Osteoblast (primary cell): ENCODE measurements at regions not wholly inside any gene's neighbourhood (a gene's known extent, or its start where the extent isn't known, plus 50 kb on each side); places are given as distances from the start of the nearest gene placed in this dataset.
A peak's percentile ranks its signal among the peaks of the same experiment; 100 is the strongest.

Source experiments
- DNase-seq: peaks from one replicate; pipeline ENCODE4 v3.0.0; 2011; ENCODE audit warnings: low spot score, mixed read lengths; ENCODE audit not compliant: insufficient read length; ENCODE audit errors: missing footprints
- H2AFZ ChIP-seq: 2 replicates; pipeline ENCODE4 v1.6.0; 2011; ENCODE audit warnings: mild to moderate bottlenecking, low read length
- H3K27ac ChIP-seq: 2 replicates; pipeline ENCODE4 v1.5.1; 2011; ENCODE audit warnings: mild to moderate bottlenecking, low read depth, low read length, moderate library complexity
- H3K27me3 ChIP-seq: 2 replicates; pipeline ENCODE4 v1.6.0; 2012; ENCODE audit warnings: mild to moderate bottlenecking, control low read depth, inconsistent platforms, low read length, moderate library complexity; ENCODE audit not compliant: insufficient read depth
- H3K36me3 ChIP-seq: 2 replicates; pipeline ENCODE4 v1.5.1; 2011; ENCODE audit warnings: mild to moderate bottlenecking, low read length, control low read depth, moderate library complexity; ENCODE audit not compliant: insufficient read depth
- H3K4me1 ChIP-seq: 2 replicates; pipeline ENCODE4 v1.5.1; 2011; ENCODE audit warnings: mild to moderate bottlenecking, low read length, control low read depth, moderate library complexity; ENCODE audit not compliant: insufficient read depth
- H3K4me2 ChIP-seq: 2 replicates; pipeline ENCODE4 v1.6.0; 2011; ENCODE audit warnings: mild to moderate bottlenecking, low read length; ENCODE audit not compliant: insufficient read depth
- H3K4me3 ChIP-seq: fragments of 200-600 bp; sonication (generic); 3 replicates; pipeline ENCODE4 v1.5.1; 2012; ENCODE audit warnings: mild to moderate bottlenecking, low read length, inconsistent platforms; ENCODE audit not compliant: insufficient read depth
- H3K79me2 ChIP-seq: 2 replicates; pipeline ENCODE4 v1.6.0; 2012; ENCODE audit warnings: mild to moderate bottlenecking, low read length, control low read depth, inconsistent platforms; ENCODE audit not compliant: insufficient read depth
- H3K9me3 ChIP-seq: 2 replicates; pipeline ENCODE4 v1.5.1; 2011; ENCODE audit warnings: low read depth, low read length, control low read depth
- H4K20me1 ChIP-seq: 2 replicates; pipeline ENCODE4 v1.6.0; 2012; ENCODE audit warnings: mild to moderate bottlenecking, low read length, control low read depth; ENCODE audit not compliant: insufficient read depth
- TF ChIP-seq, protein P1 (sequence below): IDR thresholded peaks from 2 replicates; pipeline ENCODE4 v1.5.1; 2011; ENCODE audit warnings: mild to moderate bottlenecking, low read depth, low read length, moderate library complexity; ENCODE audit errors: extremely low read depth

DNA sequence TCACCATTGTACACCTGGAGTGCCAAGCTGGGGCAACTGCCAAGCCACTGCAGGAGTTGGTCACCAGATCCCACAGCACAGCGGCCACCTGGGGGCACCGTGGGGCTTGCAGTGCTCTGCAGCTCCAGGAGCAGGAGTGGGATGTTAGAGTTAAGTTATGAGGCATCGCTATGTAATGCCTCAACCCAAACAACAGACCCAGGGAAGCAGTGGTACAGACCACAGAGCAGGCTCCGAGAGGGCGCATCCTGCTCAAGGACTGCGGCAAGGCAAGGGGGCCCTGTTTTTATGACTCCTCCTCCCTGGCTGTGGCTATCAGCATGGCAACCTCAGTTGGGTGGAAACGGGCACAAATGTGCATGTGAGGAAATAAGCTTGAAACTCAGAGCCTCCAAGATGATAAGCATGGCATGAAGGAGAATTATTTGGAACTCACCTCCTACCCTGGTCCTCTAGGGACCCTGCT is 63.1 kb downstream of the ARL6IP4 start:
- H3K4me2 ChIP-seq = peak overlapping the region; percentile 62
- peaks cover 10% of the 10 kb centered on the region for H3K4me1 ChIP-seq
- H3K27ac ChIP-seq = peak overlapping the region; percentile 63
- TF ChIP-seq, protein P1, sequence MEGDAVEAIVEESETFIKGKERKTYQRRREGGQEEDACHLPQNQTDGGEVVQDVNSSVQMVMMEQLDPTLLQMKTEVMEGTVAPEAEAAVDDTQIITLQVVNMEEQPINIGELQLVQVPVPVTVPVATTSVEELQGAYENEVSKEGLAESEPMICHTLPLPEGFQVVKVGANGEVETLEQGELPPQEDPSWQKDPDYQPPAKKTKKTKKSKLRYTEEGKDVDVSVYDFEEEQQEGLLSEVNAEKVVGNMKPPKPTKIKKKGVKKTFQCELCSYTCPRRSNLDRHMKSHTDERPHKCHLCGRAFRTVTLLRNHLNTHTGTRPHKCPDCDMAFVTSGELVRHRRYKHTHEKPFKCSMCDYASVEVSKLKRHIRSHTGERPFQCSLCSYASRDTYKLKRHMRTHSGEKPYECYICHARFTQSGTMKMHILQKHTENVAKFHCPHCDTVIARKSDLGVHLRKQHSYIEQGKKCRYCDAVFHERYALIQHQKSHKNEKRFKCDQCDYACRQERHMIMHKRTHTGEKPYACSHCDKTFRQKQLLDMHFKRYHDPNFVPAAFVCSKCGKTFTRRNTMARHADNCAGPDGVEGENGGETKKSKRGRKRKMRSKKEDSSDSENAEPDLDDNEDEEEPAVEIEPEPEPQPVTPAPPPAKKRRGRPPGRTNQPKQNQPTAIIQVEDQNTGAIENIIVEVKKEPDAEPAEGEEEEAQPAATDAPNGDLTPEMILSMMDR = peak; percentile 87
- no peaks in the 10 kb centered on the region for H3K9me3 ChIP-seq
- H2AFZ ChIP-seq = peak overlapping the region; percentile 41
- H3K36me3 ChIP-seq = no peaks in the 10 kb centered on the region
- H3K4me3 ChIP-seq = peak overlapping the region; percentile 16
- DNase-seq = peak; percentile 99
- no peaks in the 10 kb centered on the region for H3K79me2 ChIP-seq
- peaks cover 5% of the 10 kb centered on the region for H4K20me1 ChIP-seq
- H3K27me3 ChIP-seq = no peaks in the 10 kb centered on the region

DNA sequence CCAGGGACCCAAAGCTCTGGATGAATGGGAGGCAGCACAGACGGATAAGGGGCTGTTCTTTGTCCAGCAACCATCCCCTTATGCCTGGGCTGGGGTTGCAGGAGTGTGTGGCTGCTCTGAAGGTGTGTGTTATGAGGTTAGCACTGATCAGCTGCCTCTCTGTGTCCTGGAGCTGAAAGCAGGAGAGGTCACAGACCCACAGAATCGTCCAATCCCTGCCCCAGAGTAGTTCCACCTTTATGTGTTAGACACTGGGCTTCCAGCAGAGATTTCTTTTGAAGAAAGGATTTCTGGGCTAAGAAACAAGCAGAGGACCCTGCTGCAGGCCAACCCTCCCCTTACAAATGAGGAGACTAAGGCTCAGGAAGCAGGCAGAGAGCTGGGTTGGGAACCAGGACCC is 62.4 kb downstream of the ARL6IP4 start:
- Histone ChIP-seq H3K27ac (no peak overlapping the region), H3K4me2 (no peak overlapping the region), H3K9me3 (no peaks in the 10 kb centered on the region), H3K79me2 (no peaks in the 10 kb centered on the region), H2AFZ (no peak overlapping the region), H3K36me3 (no peaks in the 10 kb centered on the region), H4K20me1 (peaks cover 5% of the 10 kb centered on the region), H3K4me3 (no peak overlapping the region), H3K4me1 (peaks cover 10% of the 10 kb centered on the region), H3K27me3 (no peaks in the 10 kb centered on the region)
- TF ChIP-seq, protein P1 = no peak
- DNase-seq = peak; percentile 1

DNA sequence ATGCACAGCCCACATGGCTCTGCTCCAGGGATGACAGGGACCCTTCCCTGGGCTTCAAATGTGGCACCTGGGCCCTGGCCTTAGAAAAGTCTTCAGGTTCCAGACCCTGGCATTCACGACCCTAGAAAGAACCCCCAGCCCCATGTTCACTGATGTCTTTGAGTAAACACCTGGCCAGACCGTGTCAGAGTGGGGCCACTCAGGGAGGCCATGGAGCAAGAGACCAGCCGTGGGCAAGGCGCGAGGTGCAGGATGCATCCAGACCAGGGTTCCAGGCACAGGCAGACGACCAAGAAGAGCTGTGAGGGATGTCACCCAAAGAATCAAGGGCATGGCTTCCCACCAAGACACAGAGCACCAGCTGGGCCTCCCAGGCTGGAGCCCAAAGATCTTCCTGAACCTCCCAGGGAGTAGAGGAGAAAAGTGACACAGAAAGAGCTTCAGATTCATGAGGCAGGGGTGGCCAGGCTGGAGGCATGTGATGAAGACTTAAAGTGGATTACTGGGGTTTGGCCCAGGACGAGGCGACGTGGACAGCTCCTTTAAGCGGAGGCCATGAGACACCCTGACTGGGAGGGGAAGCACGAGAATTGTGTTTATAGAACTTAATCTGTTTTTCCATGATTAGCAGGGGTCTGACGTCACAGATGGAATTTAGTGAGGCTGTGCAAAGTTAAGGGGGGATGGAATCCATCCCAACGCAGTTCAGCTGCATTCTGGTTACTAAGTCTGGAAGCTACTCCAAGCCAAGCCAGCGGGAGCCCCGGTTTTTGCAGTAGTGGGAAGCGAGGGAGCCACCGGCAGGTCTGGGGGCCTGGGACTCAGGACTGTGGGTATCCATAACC is 61.6 kb downstream of the ARL6IP4 start:
- H4K20me1 ChIP-seq = peaks cover 5% of the 10 kb centered on the region
- peaks cover 10% of the 10 kb centered on the region for H3K4me1 ChIP-seq
- H3K79me2 ChIP-seq = no peaks in the 10 kb centered on the region
- peak; percentile 41 for DNase-seq
- no peaks in the 10 kb centered on the region for H3K27me3 ChIP-seq
- H2AFZ ChIP-seq = no peak overlapping the region
- TF ChIP-seq, protein P1 = no peak
- H3K4me3 ChIP-seq = no peak overlapping the region
- H3K4me2 ChIP-seq = no peak overlapping the region
- no peaks in the 10 kb centered on the region for H3K36me3 ChIP-seq
- no peaks in the 10 kb centered on the region for H3K9me3 ChIP-seq
- no peak overlapping the region for H3K27ac ChIP-seq

DNA sequence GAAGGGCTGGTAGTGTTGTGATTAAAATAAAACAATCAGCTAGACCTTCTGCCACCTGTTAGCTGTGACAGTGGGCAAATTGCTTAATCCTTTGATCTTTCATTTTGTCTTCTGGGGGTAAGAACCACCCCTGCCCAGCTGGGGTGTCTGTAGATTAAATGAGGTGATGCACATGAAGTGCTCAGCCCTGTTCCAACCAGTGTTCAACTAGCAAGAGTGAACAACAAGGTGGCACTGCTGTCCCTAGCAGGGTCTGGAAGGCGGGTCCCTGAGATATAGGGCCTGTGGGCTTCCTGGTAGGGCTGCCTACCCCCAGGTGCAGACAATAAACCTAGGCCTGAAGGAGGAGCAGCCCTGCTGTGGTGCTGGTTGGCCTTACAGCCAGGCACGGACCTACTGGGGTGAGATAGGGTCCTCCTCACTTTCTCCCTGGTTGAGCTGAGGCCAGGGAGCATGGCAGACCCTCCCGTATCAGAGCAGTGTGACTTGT is 60.6 kb downstream of the ARL6IP4 start:
- Histone ChIP-seq H3K27ac (no peak overlapping the region), H3K79me2 (no peaks in the 10 kb centered on the region), H3K4me1 (peaks cover 10% of the 10 kb centered on the region), H3K27me3 (no peaks in the 10 kb centered on the region), H3K36me3 (no peaks in the 10 kb centered on the region), H3K9me3 (no peaks in the 10 kb centered on the region), H3K4me2 (no peak overlapping the region), H4K20me1 (peaks cover 5% of the 10 kb centered on the region), H2AFZ (no peak overlapping the region), H3K4me3 (no peak overlapping the region)
- TF ChIP-seq, protein P1 = no peak
- DNase-seq = no peak
